Caco-2 (cell line): ENCODE measurements at regions not wholly inside any gene's neighbourhood (a gene's known extent, or its start where the extent isn't known, plus 50 kb on each side); places are given as distances from the start of the nearest gene placed in this dataset.

ENCODE experiments used
- BruUV-seq: library from RNA; stranded (reverse); fragments of 400-500 nt; replicated peaks from 2 replicates; lab custom pipeline; 2021; lab: Mats Ljungman, UMichigan
- CTCF ChIA-PET: fragments of 300-600 bp; sonication (Branson Sonifier 250); formaldehyde crosslinking; loops from one replicate; lab custom pipeline; 2022; ENCODE audit warnings: antibody characterized with exemption; lab: Charles Lee
- POLR2A ChIA-PET: fragments of 300-600 bp; sonication (Branson Sonifier 250); formaldehyde crosslinking; loops from one replicate; lab custom pipeline; 2022; ENCODE audit warnings: antibody characterized with exemption; lab: Charles Lee
- DNase-seq, 2 experiments: peaks; one replicate each; pipeline versions ENCODE4 v3.0.0 to v3.0.0-alpha.2; 2020 to 2022
- H3K27me3 ChIP-seq: replicated peaks from 2 replicates; pipeline ENCODE4 v1.6.0; 2011; ENCODE audit warnings: low read length; ENCODE audit not compliant: control insufficient read depth, insufficient read depth
- H3K36me3 ChIP-seq: 2 replicates; pipeline ENCODE4 v1.5.1; 2011; ENCODE audit warnings: low read length; ENCODE audit not compliant: control insufficient read depth, insufficient read depth
- H3K4me1 ChIP-seq: fragments of 250-450 bp; sonication (Bioruptor Pico); 2 replicates; pipeline ENCODE4 v1.5.1; 2020; ENCODE audit warnings: mild to moderate bottlenecking
- H3K4me3 ChIP-seq: 2 replicates; pipeline ENCODE4 v1.5.1; 2011; ENCODE audit warnings: low read depth, mild to moderate bottlenecking, control low read depth, low read length
- H3K9me3 ChIP-seq: fragments of 250-450 bp; sonication (Bioruptor Pico); 2 replicates; pipeline ENCODE4 v1.5.1; 2020; ENCODE audit warnings: mild to moderate bottlenecking, moderate library complexity
- H3K27ac Mint-ChIP-seq: one replicate; pipeline ENCODE4 v1.8.0; 2022; ENCODE audit warnings: mixed read lengths; ENCODE audit not compliant: unreplicated experiment
- H3K27me3 Mint-ChIP-seq: one replicate; pipeline ENCODE4 v1.8.0; 2022; ENCODE audit warnings: mixed read lengths; ENCODE audit not compliant: insufficient read depth, unreplicated experiment
- H3K36me3 Mint-ChIP-seq: one replicate; pipeline ENCODE4 v1.8.0; 2022; ENCODE audit warnings: mild to moderate bottlenecking, mixed read lengths; ENCODE audit not compliant: insufficient read depth, unreplicated experiment
- H3K4me1 Mint-ChIP-seq: one replicate; pipeline ENCODE4 v1.8.0; 2022; ENCODE audit warnings: low read depth, mixed read lengths; ENCODE audit not compliant: unreplicated experiment
- H3K4me3 Mint-ChIP-seq: one replicate; pipeline ENCODE4 v1.8.0; 2022; ENCODE audit warnings: mild to moderate bottlenecking, moderate library complexity, mixed read lengths; ENCODE audit not compliant: unreplicated experiment
- H3K9me3 Mint-ChIP-seq: one replicate; pipeline ENCODE4 v1.8.0; 2022; ENCODE audit warnings: mixed read lengths; ENCODE audit not compliant: unreplicated experiment
- intact Hi-C: fragments of 100-400 bp; cut with micrococcal nuclease; formaldehyde crosslinking; loops from one replicate; pipeline ENCODE4 v1.10.0; 2022; ENCODE audit not compliant: unreplicated experiment
- TF ChIP-seq, protein P1 (sequence below), 2 experiments: fragments of 200-600 bp in 1 of 2; IDR thresholded peaks; 1 replicate in 1 of 2; 2 replicates in 1 of 2; pipeline versions ENCODE4 v1.5.1 to v1.8.0; 2011 to 2022; ENCODE audit warnings: antibody characterized with exemption in 1 of 2, control low read depth in 1 of 2, inconsistent platforms in 1 of 2, low read depth in 1 of 2, low read length in 1 of 2, mild to moderate bottlenecking in 1 of 2, moderate library complexity in 1 of 2; ENCODE audit not compliant: insufficient read depth in 1 of 2, severe bottlenecking in 1 of 2, unreplicated experiment in 1 of 2

GRCh38 chr1:114032271-114033215 is 53.3 kb downstream of the OLFML3 start:
- Mint-ChIP-seq H3K4me1 (no peaks in the 10 kb centered on the region), H3K4me3 (no peak overlapping the region), H3K27me3 (no peaks in the 10 kb centered on the region), H3K27ac (no peak overlapping the region), H3K9me3 (no peaks in the 10 kb centered on the region), H3K36me3 (no peaks in the 10 kb centered on the region)
- Histone ChIP-seq H3K4me1 (peaks cover 23% of the 10 kb centered on the region), H3K36me3 (no peaks in the 10 kb centered on the region), H3K4me3 (no peak overlapping the region), H3K9me3 (peaks cover 9% of the 10 kb centered on the region; the same call in 1 of the 2 replicates), H3K27me3 (no peaks in the 10 kb centered on the region)
- POLR2A ChIA-PET, result no interaction called here
- TF ChIP-seq, protein P1, sequence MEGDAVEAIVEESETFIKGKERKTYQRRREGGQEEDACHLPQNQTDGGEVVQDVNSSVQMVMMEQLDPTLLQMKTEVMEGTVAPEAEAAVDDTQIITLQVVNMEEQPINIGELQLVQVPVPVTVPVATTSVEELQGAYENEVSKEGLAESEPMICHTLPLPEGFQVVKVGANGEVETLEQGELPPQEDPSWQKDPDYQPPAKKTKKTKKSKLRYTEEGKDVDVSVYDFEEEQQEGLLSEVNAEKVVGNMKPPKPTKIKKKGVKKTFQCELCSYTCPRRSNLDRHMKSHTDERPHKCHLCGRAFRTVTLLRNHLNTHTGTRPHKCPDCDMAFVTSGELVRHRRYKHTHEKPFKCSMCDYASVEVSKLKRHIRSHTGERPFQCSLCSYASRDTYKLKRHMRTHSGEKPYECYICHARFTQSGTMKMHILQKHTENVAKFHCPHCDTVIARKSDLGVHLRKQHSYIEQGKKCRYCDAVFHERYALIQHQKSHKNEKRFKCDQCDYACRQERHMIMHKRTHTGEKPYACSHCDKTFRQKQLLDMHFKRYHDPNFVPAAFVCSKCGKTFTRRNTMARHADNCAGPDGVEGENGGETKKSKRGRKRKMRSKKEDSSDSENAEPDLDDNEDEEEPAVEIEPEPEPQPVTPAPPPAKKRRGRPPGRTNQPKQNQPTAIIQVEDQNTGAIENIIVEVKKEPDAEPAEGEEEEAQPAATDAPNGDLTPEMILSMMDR (IDR thresholded peaks at IDR 0.05; ENCODE audit: insufficient read depth in 1 of 2, low read depth in 1 of 2, low read length in 1 of 2, severe bottlenecking in 1 of 2, unreplicated experiment in 1 of 2), result no peak
- CTCF ChIA-PET, result no interaction called here
- BruUV-seq, result no TSS peak
- intact Hi-C loops, result no loop called here
- no peak for DNase-seq

- Histone ChIP-seq H3K9me3 (peaks cover 9% of the 10 kb centered on the region; the same call in 1 of the 2 replicates), H3K36me3 (no peaks in the 10 kb centered on the region), H3K4me3 (no peak overlapping the region), H3K4me1 (peaks cover 30% of the 10 kb centered on the region), H3K27me3 (no peaks in the 10 kb centered on the region)
- intact Hi-C loops, result no loop called here
- Mint-ChIP-seq H3K27me3 (no peaks in the 10 kb centered on the region), H3K9me3 (no peaks in the 10 kb centered on the region), H3K27ac (no peak overlapping the region), H3K36me3 (no peaks in the 10 kb centered on the region), H3K4me3 (no peak overlapping the region), H3K4me1 (no peaks in the 10 kb centered on the region)
- CTCF ChIA-PET, result no interaction called here
- POLR2A ChIA-PET, result no interaction called here
- no TSS peak for BruUV-seq
- no peak for DNase-seq
- TF ChIP-seq, protein P1 (IDR thresholded peaks at IDR 0.05; ENCODE audit: insufficient read depth in 1 of 2, low read depth in 1 of 2, low read length in 1 of 2, severe bottlenecking in 1 of 2, unreplicated experiment in 1 of 2), result no peak
Observed at GRCh38 chr1:114033216-114033706, 54.0 kb downstream of the OLFML3 start.

DNA sequence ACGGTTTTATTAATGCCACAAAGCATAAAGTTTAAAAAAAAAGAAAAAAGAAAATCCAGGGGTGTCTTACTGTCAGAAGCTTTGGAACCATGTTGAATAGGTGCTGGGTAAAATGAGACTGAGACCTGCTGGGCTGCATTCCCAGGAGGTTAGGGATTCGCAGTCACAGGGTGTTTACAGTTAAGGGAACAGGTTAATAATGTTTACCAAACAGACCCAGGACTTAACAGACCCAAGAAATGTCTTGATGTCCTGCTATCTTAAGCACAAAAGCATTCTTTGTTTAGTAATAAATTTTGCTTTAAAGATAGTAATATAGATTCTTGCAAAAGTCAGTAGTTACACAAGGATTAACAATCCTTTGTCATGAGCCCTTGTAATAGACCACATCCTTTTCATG is 54.7 kb downstream of the OLFML3 start:
- Mint-ChIP-seq H3K9me3 (no peaks in the 10 kb centered on the region), H3K4me1 (no peaks in the 10 kb centered on the region), H3K27me3 (no peaks in the 10 kb centered on the region), H3K27ac (no peak overlapping the region), H3K4me3 (no peak overlapping the region), H3K36me3 (no peaks in the 10 kb centered on the region)
- no TSS peak for BruUV-seq
- TF ChIP-seq, protein P1 (IDR thresholded peaks at IDR 0.05; ENCODE audit: insufficient read depth in 1 of 2, low read depth in 1 of 2, low read length in 1 of 2, severe bottlenecking in 1 of 2, unreplicated experiment in 1 of 2), result no peak
- Histone ChIP-seq H3K9me3 (peaks cover 9% of the 10 kb centered on the region; the same call in 1 of the 2 replicates), H3K4me1 (peaks cover 36% of the 10 kb centered on the region), H3K4me3 (no peak overlapping the region), H3K27me3 (no peaks in the 10 kb centered on the region), H3K36me3 (no peaks in the 10 kb centered on the region)
- POLR2A ChIA-PET, result no interaction called here
- CTCF ChIA-PET, result no interaction called here
- intact Hi-C loops, result loop anchor here (1.0 kb wide), 2 partner anchors 55 to 73 kb away; partner anchors contain the start of gene OLFML3
- DNase-seq, result peak; percentile 71 to 72
